ENCODE measurements at regions not wholly inside any gene's neighbourhood (a gene's known extent, or its start where the extent isn't known, plus 50 kb on each side); places are given as distances from the start of the nearest gene placed in this dataset.

- TF ChIP-seq, protein P1, sequence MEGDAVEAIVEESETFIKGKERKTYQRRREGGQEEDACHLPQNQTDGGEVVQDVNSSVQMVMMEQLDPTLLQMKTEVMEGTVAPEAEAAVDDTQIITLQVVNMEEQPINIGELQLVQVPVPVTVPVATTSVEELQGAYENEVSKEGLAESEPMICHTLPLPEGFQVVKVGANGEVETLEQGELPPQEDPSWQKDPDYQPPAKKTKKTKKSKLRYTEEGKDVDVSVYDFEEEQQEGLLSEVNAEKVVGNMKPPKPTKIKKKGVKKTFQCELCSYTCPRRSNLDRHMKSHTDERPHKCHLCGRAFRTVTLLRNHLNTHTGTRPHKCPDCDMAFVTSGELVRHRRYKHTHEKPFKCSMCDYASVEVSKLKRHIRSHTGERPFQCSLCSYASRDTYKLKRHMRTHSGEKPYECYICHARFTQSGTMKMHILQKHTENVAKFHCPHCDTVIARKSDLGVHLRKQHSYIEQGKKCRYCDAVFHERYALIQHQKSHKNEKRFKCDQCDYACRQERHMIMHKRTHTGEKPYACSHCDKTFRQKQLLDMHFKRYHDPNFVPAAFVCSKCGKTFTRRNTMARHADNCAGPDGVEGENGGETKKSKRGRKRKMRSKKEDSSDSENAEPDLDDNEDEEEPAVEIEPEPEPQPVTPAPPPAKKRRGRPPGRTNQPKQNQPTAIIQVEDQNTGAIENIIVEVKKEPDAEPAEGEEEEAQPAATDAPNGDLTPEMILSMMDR (IDR thresholded peaks at IDR 0.05 in 2 of 3, conservative IDR thresholded peaks at IDR 0.05 in 1 of 3; ENCODE audit: control insufficient read depth in 2 of 3, extremely low read depth in 1 of 3, insufficient read depth in 1 of 3, low read depth in 3 of 3, low read length in 3 of 3), result no peak
- TF ChIP-seq, protein P2, sequence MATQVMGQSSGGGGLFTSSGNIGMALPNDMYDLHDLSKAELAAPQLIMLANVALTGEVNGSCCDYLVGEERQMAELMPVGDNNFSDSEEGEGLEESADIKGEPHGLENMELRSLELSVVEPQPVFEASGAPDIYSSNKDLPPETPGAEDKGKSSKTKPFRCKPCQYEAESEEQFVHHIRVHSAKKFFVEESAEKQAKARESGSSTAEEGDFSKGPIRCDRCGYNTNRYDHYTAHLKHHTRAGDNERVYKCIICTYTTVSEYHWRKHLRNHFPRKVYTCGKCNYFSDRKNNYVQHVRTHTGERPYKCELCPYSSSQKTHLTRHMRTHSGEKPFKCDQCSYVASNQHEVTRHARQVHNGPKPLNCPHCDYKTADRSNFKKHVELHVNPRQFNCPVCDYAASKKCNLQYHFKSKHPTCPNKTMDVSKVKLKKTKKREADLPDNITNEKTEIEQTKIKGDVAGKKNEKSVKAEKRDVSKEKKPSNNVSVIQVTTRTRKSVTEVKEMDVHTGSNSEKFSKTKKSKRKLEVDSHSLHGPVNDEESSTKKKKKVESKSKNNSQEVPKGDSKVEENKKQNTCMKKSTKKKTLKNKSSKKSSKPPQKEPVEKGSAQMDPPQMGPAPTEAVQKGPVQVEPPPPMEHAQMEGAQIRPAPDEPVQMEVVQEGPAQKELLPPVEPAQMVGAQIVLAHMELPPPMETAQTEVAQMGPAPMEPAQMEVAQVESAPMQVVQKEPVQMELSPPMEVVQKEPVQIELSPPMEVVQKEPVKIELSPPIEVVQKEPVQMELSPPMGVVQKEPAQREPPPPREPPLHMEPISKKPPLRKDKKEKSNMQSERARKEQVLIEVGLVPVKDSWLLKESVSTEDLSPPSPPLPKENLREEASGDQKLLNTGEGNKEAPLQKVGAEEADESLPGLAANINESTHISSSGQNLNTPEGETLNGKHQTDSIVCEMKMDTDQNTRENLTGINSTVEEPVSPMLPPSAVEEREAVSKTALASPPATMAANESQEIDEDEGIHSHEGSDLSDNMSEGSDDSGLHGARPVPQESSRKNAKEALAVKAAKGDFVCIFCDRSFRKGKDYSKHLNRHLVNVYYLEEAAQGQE (IDR thresholded peaks at IDR 0.05; ENCODE audit: low read depth, low read length), result no peak
- TF ChIP-seq EZH2 (IDR thresholded peaks at IDR 0.05; ENCODE audit: borderline replicate concordance, control insufficient read depth, low read depth, low read length), result no peak
- TF ChIP-seq RBBP5 (conservative IDR thresholded peaks at IDR 0.05), result no peak
- no peak for TF ChIP-seq JUND (IDR thresholded peaks at IDR 0.05; ENCODE audit: low read depth, low read length)
- TF ChIP-seq ZZZ3 (IDR thresholded peaks at IDR 0.05; ENCODE audit: control insufficient read depth, insufficient read length, low read depth), result no peak
- no peak for TF ChIP-seq USF1 (IDR thresholded peaks at IDR 0.05; ENCODE audit: borderline replicate concordance, extremely low read length, insufficient read depth, low read depth, low read length)
- no peak for TF ChIP-seq KDM1A (IDR thresholded peaks at IDR 0.05; ENCODE audit: borderline replicate concordance)
- TF ChIP-seq POLR2A (IDR thresholded peaks at IDR 0.05; ENCODE audit: low read depth, low read length), result no peak
- TF ChIP-seq POLR2AphosphoS5 (IDR thresholded peaks at IDR 0.05; ENCODE audit: low read length), result no peak
- TF ChIP-seq TCF7 (IDR thresholded peaks at IDR 0.05; ENCODE audit: borderline replicate concordance), result no peak
Measured at GRCh38 chr3:74390121-74390877, 224.2 kb downstream of the CNTN3 start.

All from GM12878 (cell line).